ENCODE measurements at regions not wholly inside any gene's neighbourhood (a gene's known extent, or its start where the extent isn't known, plus 50 kb on each side); places are given as distances from the start of the nearest gene placed in this dataset.

DNA sequence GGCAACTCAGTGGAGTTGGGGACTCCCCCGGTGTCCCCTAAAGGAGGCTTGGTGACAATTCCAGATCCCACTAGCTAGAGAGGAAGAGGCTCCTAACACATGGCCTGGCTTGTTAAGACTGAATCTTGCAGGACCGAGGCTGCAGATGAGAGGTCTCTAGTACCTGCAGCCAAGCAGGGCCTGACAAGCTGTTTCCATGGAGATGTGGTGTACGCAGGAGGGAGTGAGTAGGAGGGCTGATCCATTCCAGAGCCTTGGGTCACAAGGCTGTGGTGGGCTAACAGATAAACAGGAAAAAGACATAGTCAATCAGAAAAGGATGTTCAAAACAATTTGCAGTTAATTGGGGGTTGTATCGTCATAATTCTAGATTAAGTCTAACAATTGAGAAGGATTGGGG is 77.3 kb upstream of the MKLN1 start:
- DNase-seq (ENCODE audit: low spot score): no peak

DNA sequence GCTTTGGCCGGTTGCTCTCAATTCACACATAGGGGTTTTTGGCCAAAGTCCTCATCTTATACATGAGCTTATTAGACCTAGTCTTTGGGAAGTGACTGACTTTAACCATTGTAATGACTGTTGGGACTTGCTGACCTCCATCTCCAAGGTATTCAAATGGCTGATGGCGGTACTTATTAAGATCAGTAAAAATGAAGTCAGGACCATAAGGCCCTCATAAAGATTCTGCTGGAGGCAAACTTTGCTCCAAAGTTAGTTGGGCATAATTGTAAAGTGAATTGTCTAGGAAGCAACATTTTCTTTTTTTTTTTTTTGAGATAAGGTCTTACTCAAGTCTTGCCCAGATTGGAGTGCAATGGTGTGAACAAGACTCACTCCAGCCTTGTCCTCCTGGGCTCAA is 76.3 kb upstream of the MKLN1 start:
- no peak for DNase-seq (ENCODE audit: low spot score)

DNA sequence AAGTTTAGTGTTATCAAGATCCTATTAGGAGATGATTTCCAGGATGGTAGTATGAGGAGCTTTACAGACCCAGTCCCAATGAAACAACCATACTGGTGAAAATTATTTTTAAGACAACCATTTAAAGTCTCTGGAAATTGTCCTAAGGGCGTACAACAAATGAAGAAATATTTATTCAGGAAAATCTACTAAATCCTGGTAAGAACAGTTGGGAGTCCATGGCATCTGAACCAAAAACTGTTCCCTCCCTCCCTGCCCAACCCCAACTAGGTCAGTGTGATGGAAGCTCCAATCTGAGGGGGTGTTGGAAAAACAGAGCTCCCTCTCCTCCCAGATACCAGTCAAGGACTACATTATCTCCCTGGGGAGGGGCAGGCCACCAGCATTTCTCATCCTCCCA is 74.7 kb upstream of the MKLN1 start:
- DNase-seq (ENCODE audit: low spot score): no peak

- DNase-seq (ENCODE audit: low spot score): no peak
These were observed 73.5 kb upstream of the MKLN1 start for GRCh38 chr7:131254211-131254610.

- DNase-seq (ENCODE audit: low spot score): no peak
These were observed 72.4 kb upstream of the MKLN1 start for GRCh38 chr7:131255242-131255641.

DNA sequence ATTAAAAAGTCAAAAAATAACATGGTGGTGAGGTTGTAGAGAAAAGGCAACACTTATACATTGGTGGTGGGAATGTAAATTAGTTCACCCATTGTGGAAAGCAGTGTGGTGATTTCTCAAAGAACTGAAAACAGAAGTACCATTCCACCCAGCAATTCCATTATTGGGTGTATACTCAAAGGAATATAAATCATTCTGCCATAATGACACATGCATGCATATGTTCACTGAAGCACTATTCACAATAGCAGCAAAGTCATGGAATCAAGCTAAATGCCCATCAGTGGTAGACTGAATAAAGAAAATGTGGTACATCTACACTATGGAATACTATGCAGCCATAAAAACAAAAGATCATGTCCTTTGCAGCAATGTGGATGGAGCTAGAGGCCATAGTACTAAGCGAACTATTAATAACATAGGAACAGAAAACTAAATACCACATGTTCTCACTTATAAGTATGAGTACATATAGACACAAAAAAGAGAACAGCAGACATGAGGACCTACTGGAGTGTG is 66.1 kb upstream of the MKLN1 start:
- DNase-seq (ENCODE audit: low spot score): no peak

DNA sequence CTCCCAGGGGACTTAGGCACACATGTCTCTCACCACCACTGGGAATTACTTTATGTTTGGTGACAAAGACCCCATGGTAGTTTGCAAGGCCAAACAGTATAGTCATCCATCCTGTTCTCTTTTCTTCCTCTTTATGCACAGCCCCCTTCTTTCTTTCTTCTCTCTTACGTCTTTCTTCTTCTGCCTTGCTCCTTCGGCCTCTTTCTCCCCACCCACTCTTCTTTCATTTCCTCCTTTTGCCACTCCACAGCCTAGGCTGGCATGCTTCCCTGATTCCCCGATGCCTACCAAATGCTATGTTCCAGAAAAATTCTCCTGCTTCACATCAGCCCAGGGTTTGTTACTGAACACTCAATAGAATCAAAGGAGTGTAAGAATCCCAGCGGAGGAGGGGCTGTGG is 62.4 kb upstream of the MKLN1 start:
- no peak for DNase-seq (ENCODE audit: low spot score)

- no peak for DNase-seq (ENCODE audit: low spot score)
These were observed 60.0 kb upstream of the MKLN1 start for GRCh38 chr7:131267631-131268030.

DNA sequence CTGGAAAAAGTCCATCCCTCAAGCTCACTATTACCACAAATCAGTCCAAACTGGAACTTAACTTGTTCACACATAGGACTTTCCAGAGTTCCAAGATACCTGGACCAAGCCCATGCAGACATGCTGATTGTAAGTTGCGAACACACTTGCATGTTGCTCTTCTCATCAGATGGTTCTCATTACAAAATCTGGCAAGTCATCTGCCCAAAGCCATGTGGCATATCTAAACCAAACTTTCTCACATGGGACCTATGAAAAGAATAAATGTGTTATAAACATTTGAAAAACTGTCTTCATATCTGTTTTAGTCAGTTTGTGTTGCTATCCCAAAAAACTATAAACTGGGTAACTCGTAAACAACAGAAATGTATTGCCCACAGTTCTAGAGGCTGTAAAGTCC is 58.8 kb upstream of the MKLN1 start:
- DNase-seq (ENCODE audit: low spot score): no peak

DNA sequence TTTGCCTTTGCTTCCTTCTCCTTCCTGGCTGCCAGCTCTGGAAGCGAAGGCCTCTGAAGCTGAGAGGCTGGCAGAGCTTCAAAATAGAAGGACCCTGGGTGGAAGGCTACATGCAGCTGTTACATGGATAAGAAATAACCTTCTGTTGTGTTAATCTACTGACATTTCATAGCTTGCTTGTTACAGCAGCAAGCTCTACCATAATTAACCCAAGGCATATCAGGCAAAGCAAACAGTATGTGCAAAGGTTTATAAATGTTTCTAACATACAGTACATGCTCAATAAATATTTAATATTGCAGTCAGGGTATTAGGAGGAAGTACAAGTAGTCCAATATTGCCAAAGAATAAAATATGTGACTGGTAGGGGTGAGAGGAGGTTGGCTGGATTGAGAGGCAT is 55.6 kb upstream of the MKLN1 start:
- no peak for DNase-seq (ENCODE audit: low spot score)

DNA sequence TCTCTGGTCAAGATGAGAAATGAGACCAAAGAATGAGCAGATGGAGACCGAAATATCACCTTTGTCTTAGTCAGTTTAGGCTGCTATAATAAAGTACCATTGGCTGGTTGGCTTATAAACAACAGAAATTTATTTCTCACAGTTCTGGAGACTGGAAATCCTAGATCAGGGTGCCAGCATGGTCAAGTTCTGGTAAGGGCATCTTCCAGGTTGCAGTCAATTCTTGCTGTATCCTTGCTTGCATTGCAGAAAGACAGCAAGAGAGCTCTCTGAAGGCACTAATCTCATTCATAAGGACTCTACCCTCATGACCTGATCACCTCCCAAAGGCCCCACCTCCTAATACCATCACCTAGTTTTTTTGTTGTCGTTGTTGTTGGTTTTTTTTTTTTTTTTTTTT is 52.7 kb upstream of the MKLN1 start:
- no peak for DNase-seq (ENCODE audit: low spot score)

DNA sequence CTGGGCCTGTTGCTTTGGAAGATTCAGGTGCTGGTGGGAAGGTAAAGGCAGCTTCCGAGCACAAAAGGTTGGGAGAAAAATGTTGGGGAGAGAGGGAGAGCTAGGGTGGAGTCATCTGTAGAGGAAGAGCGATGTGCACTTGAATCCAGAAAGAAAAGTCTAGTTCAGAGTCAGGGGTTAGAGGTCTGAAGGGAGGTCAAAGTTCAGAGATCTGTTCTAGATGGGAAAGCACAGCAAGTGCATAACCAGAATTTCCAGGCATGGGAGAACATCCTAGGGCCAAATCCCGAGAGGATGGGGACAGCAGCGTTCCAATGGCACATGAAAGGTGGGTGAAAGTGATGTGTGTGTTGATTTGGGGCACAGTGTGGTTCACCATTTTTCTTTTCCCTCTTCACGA is 51.5 kb upstream of the MKLN1 start:
- no peak for DNase-seq (ENCODE audit: low spot score)

DNA sequence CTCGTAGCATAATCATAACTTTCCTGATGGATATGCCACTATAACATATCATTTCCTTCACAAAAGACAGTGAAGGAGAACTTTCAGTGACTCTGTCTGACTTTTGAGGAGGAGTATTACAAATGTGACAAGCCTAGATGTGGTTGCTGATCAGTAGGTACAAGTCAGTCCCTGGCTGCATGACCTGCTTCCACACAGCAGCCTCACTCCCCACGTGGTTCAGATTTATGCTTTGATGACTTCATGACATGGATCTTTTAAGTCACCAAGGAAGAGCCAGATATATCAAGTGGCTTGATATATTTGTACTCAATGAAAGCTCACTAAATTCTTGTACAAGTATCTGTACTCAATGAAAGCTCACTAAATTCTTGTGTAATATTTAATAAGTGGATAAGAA is 50.9 kb upstream of the MKLN1 start:
- DNase-seq (ENCODE audit: low spot score): no peak

Data from kidney tubule cell (primary cell).